DOHH2 (cell line): ENCODE measurements at regions not wholly inside any gene's neighbourhood (a gene's known extent, or its start where the extent isn't known, plus 50 kb on each side); places are given as distances from the start of the nearest gene placed in this dataset.

Experiments used
- CTCF ChIP-seq: fragments of 200-600 bp; sonication (generic); IDR thresholded peaks from one replicate; pipeline ENCODE4 v1.5.1; 2014; ENCODE audit warnings: antibody characterized with exemption, mild to moderate bottlenecking, low read depth, low read length; ENCODE audit not compliant: poor library complexity, severe bottlenecking
- EZH2phosphoT487 ChIP-seq: fragments of 200-600 bp; sonication (generic); IDR thresholded peaks from 2 replicates; pipeline ENCODE4 v1.6.1; 2017; ENCODE audit warnings: borderline replicate concordance, mild to moderate bottlenecking, antibody characterized with exemption, low read length, moderate library complexity, mixed read lengths

GRCh38 chr4:155526452-155527169 lies 140.0 kb upstream of the GUCY1A1 start:
- no peak for TF ChIP-seq CTCF
- TF ChIP-seq EZH2phosphoT487, result no peak
